DND-41 (cell line): ENCODE measurements at regions not wholly inside any gene's neighbourhood (a gene's known extent, or its start where the extent isn't known, plus 50 kb on each side); places are given as distances from the start of the nearest gene placed in this dataset.

Source experiments
- CTCF ChIP-seq: IDR thresholded peaks from 2 replicates; pipeline ENCODE4 v1.5.1; 2012; ENCODE audit warnings: borderline replicate concordance, low read length, moderate library complexity, mild to moderate bottlenecking; ENCODE audit not compliant: poor library complexity, severe bottlenecking; ENCODE audit errors: extremely low read depth
- EZH2 ChIP-seq: IDR thresholded peaks from 3 replicates; pipeline ENCODE4 v1.6.1; 2012; ENCODE audit warnings: borderline replicate concordance, low read depth, mild to moderate bottlenecking, moderate library complexity, low read length, inconsistent platforms; ENCODE audit not compliant: severe bottlenecking

- TF ChIP-seq CTCF (no peak), EZH2 (no peak)
Measured at GRCh38 chr2:16429431-16430145, 236.0 kb downstream of the CYRIA start.
